ENCODE measurements at regions not wholly inside any gene's neighbourhood (a gene's known extent, or its start where the extent isn't known, plus 50 kb on each side); places are given as distances from the start of the nearest gene placed in this dataset.

DNA sequence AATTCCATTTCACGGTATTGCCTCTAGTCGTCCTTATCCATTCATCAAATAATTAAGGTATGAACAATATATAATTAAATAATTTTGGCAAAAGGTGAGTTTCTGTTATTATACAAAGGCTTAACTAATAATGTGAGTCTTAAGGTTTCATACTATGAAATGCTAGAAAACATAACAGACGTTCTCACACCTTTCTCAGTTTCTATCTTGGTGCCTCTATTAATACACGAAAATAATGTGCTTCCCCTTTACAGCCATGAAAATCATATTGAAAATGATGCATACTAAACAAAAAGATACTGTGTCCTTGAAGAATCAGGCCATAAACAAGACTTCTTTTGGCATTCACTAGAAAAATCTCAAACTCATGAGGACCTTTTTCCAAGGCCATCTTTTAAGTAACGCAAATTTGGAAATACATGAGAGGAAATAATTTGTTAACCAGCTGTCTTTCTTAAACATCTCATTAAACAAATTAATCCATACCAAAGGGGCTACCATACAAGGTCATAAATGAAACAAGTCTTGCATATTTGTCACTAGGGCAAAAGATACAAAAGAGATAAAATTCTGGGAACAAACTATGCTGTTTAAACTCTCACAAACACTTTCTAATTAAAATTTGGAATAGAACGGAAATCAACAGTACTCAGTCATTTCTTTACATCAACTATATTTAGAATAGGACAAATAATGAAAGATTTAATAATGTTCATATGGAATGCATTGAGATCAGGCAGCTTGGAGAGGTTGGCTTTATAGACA lies 53.9 kb upstream of the CAV2 start:
- H3K27me3 ChIP-seq: no peaks in the 10 kb centered on the region
- peaks cover 29% of the 10 kb centered on the region for H3K4me1 ChIP-seq
- H3K27ac ChIP-seq: no peak overlapping the region
- intact Hi-C loops (cut with DNase I): no loop called here
- no peak for DNase-seq (ENCODE audit: extremely low spot score in 2 of 2)
- H3K36me3 ChIP-seq: no peaks in the 10 kb centered on the region
- TF ChIP-seq POLR2A (IDR thresholded peaks at IDR 0.05): no peak
- no peak for TF ChIP-seq POLR2AphosphoS5 (IDR thresholded peaks at IDR 0.05; ENCODE audit: insufficient read depth in 1 of 2, low read depth in 1 of 2)
- TF ChIP-seq CTCF (IDR thresholded peaks at IDR 0.05): no peak
- H3K4me3 ChIP-seq: no peak overlapping the region
- no peaks in the 10 kb centered on the region for H3K9me3 ChIP-seq

GRCh38 chr7:116446212-116446855 lies 53.2 kb upstream of the CAV2 start:
- no peak overlapping the region for H3K27ac ChIP-seq
- peaks cover 24% of the 10 kb centered on the region for H3K4me1 ChIP-seq
- H3K27me3 ChIP-seq: no peaks in the 10 kb centered on the region
- intact Hi-C loops (cut with DNase I): no loop called here
- H3K36me3 ChIP-seq: no peaks in the 10 kb centered on the region
- TF ChIP-seq POLR2A (IDR thresholded peaks at IDR 0.05) (no peak), CTCF (IDR thresholded peaks at IDR 0.05) (no peak), POLR2AphosphoS5 (IDR thresholded peaks at IDR 0.05; ENCODE audit: insufficient read depth in 1 of 2, low read depth in 1 of 2) (no peak)
- DNase-seq (ENCODE audit: extremely low spot score in 2 of 2): no peak
- no peaks in the 10 kb centered on the region for H3K9me3 ChIP-seq
- no peak overlapping the region for H3K4me3 ChIP-seq

DNA sequence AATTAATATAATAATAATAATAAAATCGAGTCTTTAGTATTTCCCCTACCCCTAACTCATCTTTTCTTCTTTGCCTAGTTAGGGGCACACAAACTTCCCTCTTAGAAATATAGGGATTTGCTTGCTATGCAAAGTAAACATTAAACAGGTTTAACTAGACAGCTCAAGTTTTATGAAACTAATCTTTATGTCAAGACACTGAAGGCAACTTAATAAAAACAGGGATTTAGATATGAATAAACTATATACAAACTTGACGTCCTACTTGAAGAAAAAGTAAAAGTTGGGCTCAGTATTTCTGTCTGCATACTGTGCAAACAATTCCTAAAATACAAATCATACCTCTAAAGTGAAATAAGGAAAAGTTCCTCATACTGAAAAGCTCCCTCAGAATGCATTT lies 52.1 kb upstream of the CAV2 start:
- Histone ChIP-seq H3K27me3 (no peaks in the 10 kb centered on the region), H3K27ac (no peak overlapping the region), H3K4me1 (peaks cover 15% of the 10 kb centered on the region), H3K4me3 (no peak overlapping the region), H3K36me3 (no peaks in the 10 kb centered on the region), H3K9me3 (no peaks in the 10 kb centered on the region)
- intact Hi-C loops (cut with DNase I): no loop called here
- TF ChIP-seq CTCF (IDR thresholded peaks at IDR 0.05) (no peak), POLR2AphosphoS5 (IDR thresholded peaks at IDR 0.05; ENCODE audit: insufficient read depth in 1 of 2, low read depth in 1 of 2) (no peak), POLR2A (IDR thresholded peaks at IDR 0.05) (no peak)
- DNase-seq (ENCODE audit: extremely low spot score in 2 of 2): no peak

DNA sequence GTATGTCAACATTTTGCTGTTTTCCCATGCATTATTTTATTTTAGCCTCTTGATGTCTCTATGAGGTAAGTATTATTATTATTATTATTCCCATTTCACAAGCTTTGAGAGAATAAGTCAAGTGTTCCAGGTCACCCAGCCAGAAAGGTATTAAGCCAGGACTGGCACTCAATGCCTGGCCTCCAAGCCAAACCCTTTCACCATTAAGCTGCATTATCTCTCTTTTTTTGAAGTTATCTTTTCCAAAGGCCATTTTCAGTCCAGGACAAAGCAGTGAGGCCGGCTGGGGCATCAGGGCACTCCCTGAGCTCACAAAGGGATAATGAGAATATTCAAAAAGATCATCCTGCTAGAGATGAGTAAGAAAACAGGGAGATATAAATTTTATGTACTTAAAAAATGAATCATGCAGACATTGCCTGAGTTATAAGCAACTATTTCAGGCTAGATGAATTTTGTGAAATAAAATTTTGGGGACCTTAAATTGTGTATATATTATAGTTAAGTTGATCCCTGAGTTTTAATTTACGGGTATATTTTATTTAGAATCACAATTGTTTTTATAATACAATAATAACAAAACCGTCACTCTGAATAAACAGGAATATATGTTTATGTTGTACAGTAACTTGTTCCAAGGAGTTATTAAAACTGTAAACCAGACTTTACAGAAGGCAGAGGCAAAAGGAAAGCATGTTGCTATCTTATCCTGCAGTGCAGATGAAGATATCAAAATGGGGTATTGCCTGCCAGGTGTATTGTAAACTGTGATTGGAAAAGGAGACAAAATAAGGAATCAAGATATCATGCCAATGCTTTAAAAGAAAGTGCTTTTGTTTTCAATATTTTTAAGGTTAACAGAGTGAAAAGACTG lies 51.3 kb upstream of the CAV2 start:
- Histone ChIP-seq H3K4me3 (no peak overlapping the region), H3K4me1 (peaks cover 15% of the 10 kb centered on the region), H3K36me3 (no peaks in the 10 kb centered on the region), H3K27ac (no peak overlapping the region), H3K27me3 (no peaks in the 10 kb centered on the region), H3K9me3 (no peaks in the 10 kb centered on the region)
- TF ChIP-seq CTCF (IDR thresholded peaks at IDR 0.05): no peak
- TF ChIP-seq POLR2AphosphoS5 (IDR thresholded peaks at IDR 0.05; ENCODE audit: insufficient read depth in 1 of 2, low read depth in 1 of 2): no peak
- no peak for TF ChIP-seq POLR2A (IDR thresholded peaks at IDR 0.05)
- DNase-seq (ENCODE audit: extremely low spot score in 2 of 2): no peak
- intact Hi-C loops (cut with DNase I): no loop called here
